ENCODE measurements at regions not wholly inside any gene's neighbourhood (a gene's known extent, or its start where the extent isn't known, plus 50 kb on each side); places are given as distances from the start of the nearest gene placed in this dataset.

GRCh38 chr13:88384542-88384941, 713.4 kb downstream of the SLITRK5 start:
- DNase-seq: no peak
- intact Hi-C loops (cut with micrococcal nuclease): no loop called here

GRCh38 chr13:88395804-88396203, 724.6 kb downstream of the SLITRK5 start:
- intact Hi-C loops (cut with micrococcal nuclease): no loop called here

More at GRCh38 chr13:88384542-88384941, 713.4 kb downstream of the SLITRK5 start:
- Histone ChIP-seq H3K36me3 (no peaks in the 10 kb centered on the region), H3K4me1 (no peaks in the 10 kb centered on the region), H3K27ac (replicated peaks) (no peak overlapping the region), H3K4me3 (no peak overlapping the region), H3K9me3 (replicated peaks) (peaks cover 8% of the 10 kb centered on the region), H3K27me3 (ENCODE audit: low read depth) (no peaks in the 10 kb centered on the region)
- TF ChIP-seq CTCF (IDR thresholded peaks at IDR 0.05; ENCODE audit: borderline replicate concordance): no peak

GRCh38 chr13:88411696-88412095, 740.5 kb downstream of the SLITRK5 start:
- TF ChIP-seq CTCF (IDR thresholded peaks at IDR 0.05; ENCODE audit: borderline replicate concordance): no peak
- Histone ChIP-seq H3K36me3 (no peaks in the 10 kb centered on the region), H3K27me3 (ENCODE audit: low read depth) (no peaks in the 10 kb centered on the region), H3K4me1 (no peaks in the 10 kb centered on the region), H3K9me3 (replicated peaks) (peaks cover 4% of the 10 kb centered on the region), H3K27ac (replicated peaks) (no peak overlapping the region), H3K4me3 (no peak overlapping the region)
- DNase-seq: no peak
- intact Hi-C loops (cut with micrococcal nuclease): no loop called here

More at GRCh38 chr13:88395804-88396203, 724.6 kb downstream of the SLITRK5 start:
- H3K27me3 ChIP-seq (ENCODE audit: low read depth): no peaks in the 10 kb centered on the region
- no peak for TF ChIP-seq CTCF (IDR thresholded peaks at IDR 0.05; ENCODE audit: borderline replicate concordance)
- no peaks in the 10 kb centered on the region for H3K4me1 ChIP-seq
- no peak overlapping the region for H3K27ac ChIP-seq (replicated peaks)
- H3K36me3 ChIP-seq: no peaks in the 10 kb centered on the region
- no peak for DNase-seq
- H3K4me3 ChIP-seq: no peak overlapping the region
- peaks cover 38% of the 10 kb centered on the region for H3K9me3 ChIP-seq (replicated peaks)

GRCh38 chr13:88417801-88418200, 746.6 kb downstream of the SLITRK5 start:
- intact Hi-C loops (cut with micrococcal nuclease): no loop called here
- no peak for DNase-seq

GRCh38 chr13:88424463-88424862, 753.3 kb downstream of the SLITRK5 start:
- Histone ChIP-seq H3K27me3 (ENCODE audit: low read depth) (no peaks in the 10 kb centered on the region), H3K4me1 (no peaks in the 10 kb centered on the region), H3K9me3 (replicated peaks) (peaks cover 34% of the 10 kb centered on the region), H3K27ac (replicated peaks) (no peak overlapping the region), H3K36me3 (no peaks in the 10 kb centered on the region), H3K4me3 (no peak overlapping the region)
- intact Hi-C loops (cut with micrococcal nuclease): no loop called here
- TF ChIP-seq CTCF (IDR thresholded peaks at IDR 0.05; ENCODE audit: borderline replicate concordance): no peak
- no peak for DNase-seq

More at GRCh38 chr13:88417801-88418200, 746.6 kb downstream of the SLITRK5 start:
- H3K27me3 ChIP-seq (ENCODE audit: low read depth): no peaks in the 10 kb centered on the region
- no peak overlapping the region for H3K4me3 ChIP-seq
- peaks cover 10% of the 10 kb centered on the region for H3K9me3 ChIP-seq (replicated peaks)
- H3K27ac ChIP-seq (replicated peaks): no peak overlapping the region
- no peaks in the 10 kb centered on the region for H3K4me1 ChIP-seq
- no peaks in the 10 kb centered on the region for H3K36me3 ChIP-seq
- TF ChIP-seq CTCF (IDR thresholded peaks at IDR 0.05; ENCODE audit: borderline replicate concordance): no peak

- no peak overlapping the region for H3K27ac ChIP-seq (replicated peaks)
- H3K4me1 ChIP-seq: no peaks in the 10 kb centered on the region
- intact Hi-C loops (cut with micrococcal nuclease): no loop called here
- H3K4me3 ChIP-seq: no peak overlapping the region
- no peaks in the 10 kb centered on the region for H3K27me3 ChIP-seq (ENCODE audit: low read depth)
- no peak for DNase-seq
- H3K9me3 ChIP-seq (replicated peaks): peaks cover 29% of the 10 kb centered on the region
- no peaks in the 10 kb centered on the region for H3K36me3 ChIP-seq
- TF ChIP-seq CTCF (IDR thresholded peaks at IDR 0.05; ENCODE audit: borderline replicate concordance): no peak
These were observed 755.5 kb downstream of the SLITRK5 start for GRCh38 chr13:88426661-88427060.

All from left ventricle myocardium inferior (tissue), 1 donor.